Keratinocyte (primary cell): ENCODE measurements at regions not wholly inside any gene's neighbourhood (a gene's known extent, or its start where the extent isn't known, plus 50 kb on each side); places are given as distances from the start of the nearest gene placed in this dataset.

Source experiments
- DNase-seq: peaks from one replicate; pipeline ENCODE4 v3.0.0-alpha.2; 2011; ENCODE audit warnings: low read depth, missing footprints, low spot score
- FAIRE-seq: peaks from 2 replicates; lab custom pipeline; 2011; peaks lifted over from hg19 to GRCh38; lab: Jason Lieb, UNC
- H2AFZ ChIP-seq: 2 replicates; pipeline ENCODE4 v1.6.0; 2012; ENCODE audit warnings: low read length, control low read depth, inconsistent platforms; ENCODE audit not compliant: control insufficient read depth
- H3K27ac ChIP-seq: 2 replicates; pipeline ENCODE4 v1.5.1; 2011; ENCODE audit warnings: low read length; ENCODE audit not compliant: control insufficient read depth, insufficient read depth
- H3K27me3 ChIP-seq: 3 replicates; pipeline ENCODE4 v1.6.0; 2011; ENCODE audit warnings: low read length; ENCODE audit not compliant: control insufficient read depth, insufficient read depth; ENCODE audit errors: extremely low read depth
- H3K36me3 ChIP-seq, 2 experiments: 2 replicates in 1 of 2; 3 replicates in 1 of 2; pipeline ENCODE4 v1.5.1; 2011; ENCODE audit warnings: low read length in 2 of 2, mild to moderate bottlenecking in 1 of 2; ENCODE audit not compliant: control insufficient read depth in 2 of 2, insufficient read depth in 2 of 2; ENCODE audit errors: extremely low read depth in 1 of 2
- H3K4me1 ChIP-seq: 3 replicates; pipeline ENCODE4 v1.5.1; 2011; ENCODE audit warnings: low read length; ENCODE audit not compliant: control insufficient read depth, insufficient read depth; ENCODE audit errors: extremely low read depth
- H3K4me2 ChIP-seq: 3 replicates; pipeline ENCODE4 v1.6.0; 2011; ENCODE audit warnings: low read depth, low read length; ENCODE audit not compliant: control insufficient read depth, insufficient read depth; ENCODE audit errors: extremely low read depth
- H3K4me3 ChIP-seq, 3 experiments: fragments of 200-600 bp in 1 of 3; sonication (generic) in 1 of 3; 2 replicates in 2 of 3; 3 replicates in 1 of 3; pipeline ENCODE4 v1.5.1; 2011 to 2016; ENCODE audit warnings: low read length in 3 of 3, mild to moderate bottlenecking in 3 of 3, control low read depth in 2 of 3, inconsistent platforms in 1 of 3, low read depth in 1 of 3, mixed read lengths in 1 of 3, mixed run types in 1 of 3, moderate library complexity in 1 of 3; ENCODE audit not compliant: control insufficient read depth in 2 of 3, insufficient read depth in 2 of 3; ENCODE audit errors: extremely low read depth in 1 of 3
- H3K79me2 ChIP-seq: 2 replicates; pipeline ENCODE4 v1.6.0; 2012; ENCODE audit warnings: low read length; ENCODE audit not compliant: control insufficient read depth, insufficient read depth
- H3K9ac ChIP-seq: 3 replicates; pipeline ENCODE4 v1.6.0; 2011; ENCODE audit warnings: low read length; ENCODE audit not compliant: control insufficient read depth, insufficient read depth; ENCODE audit errors: extremely low read depth
- H3K9me1 ChIP-seq: 3 replicates; pipeline ENCODE4 v1.6.0; 2011; ENCODE audit warnings: low read length; ENCODE audit not compliant: control insufficient read depth, insufficient read depth; ENCODE audit errors: extremely low read depth
- H3K9me3 ChIP-seq: 2 replicates; pipeline ENCODE4 v1.5.1; 2012; ENCODE audit warnings: low read depth, low read length; ENCODE audit not compliant: control insufficient read depth
- H4K20me1 ChIP-seq: 3 replicates; pipeline ENCODE4 v1.6.0; 2011; ENCODE audit warnings: low read length; ENCODE audit not compliant: control insufficient read depth, insufficient read depth; ENCODE audit errors: extremely low read depth
- CTCF ChIP-seq, 3 experiments: IDR thresholded peaks in 1 of 3; conservative IDR thresholded peaks in 1 of 3; optimal IDR thresholded peaks in 1 of 3; 2 replicates in 2 of 3; 3 replicates in 1 of 3; pipeline versions ENCODE3 to v1.5.1; 2011; ENCODE audit warnings: low read length in 3 of 3, mild to moderate bottlenecking in 3 of 3, moderate library complexity in 2 of 3, control low read depth in 1 of 3, inconsistent platforms in 1 of 3; ENCODE audit not compliant: insufficient read depth in 2 of 3; ENCODE audit errors: extremely low read depth in 1 of 3
- EZH2 ChIP-seq: IDR thresholded peaks from one replicate; pipeline ENCODE4 v1.6.1; 2012; ENCODE audit warnings: inconsistent platforms, mild to moderate bottlenecking, low read length, moderate library complexity
- dilution Hi-C: fragments of 300-500 bp; cut with MboI; formaldehyde crosslinking; loops from one replicate; pipeline ENCODE4 v1.7.0; 2020; ENCODE audit warnings: low sequenced_read_pairs; ENCODE audit not compliant: extremely low pct_ligation_motif_present

DNA sequence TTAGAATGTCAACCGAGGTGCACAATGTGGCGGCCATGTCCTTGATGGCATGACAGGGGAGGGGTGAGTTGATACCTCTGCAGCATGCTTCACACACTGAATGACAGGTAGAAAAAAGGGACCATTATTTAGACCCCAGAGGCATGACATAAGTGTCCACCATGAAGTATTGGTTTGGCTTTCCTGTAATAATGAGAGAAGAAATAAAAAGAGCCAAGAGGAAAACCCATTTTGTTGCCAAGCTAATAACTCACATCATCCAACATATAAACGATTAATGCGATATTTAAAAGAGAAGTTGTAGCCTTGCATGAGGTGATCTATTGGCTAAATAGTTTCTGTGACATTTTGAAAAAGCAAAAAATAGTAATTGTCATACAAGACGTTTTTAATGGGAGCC, 343.4 kb downstream of the LRIG3 start:
- DNase-seq = no peak
- no peak overlapping the region for H3K4me2 ChIP-seq
- H3K4me1 ChIP-seq = no peaks in the 10 kb centered on the region
- H3K9me1 ChIP-seq = no peaks in the 10 kb centered on the region
- no peak overlapping the region for H3K9ac ChIP-seq
- H3K27me3 ChIP-seq = no peaks in the 10 kb centered on the region
- TF ChIP-seq CTCF (optimal IDR thresholded peaks at IDR 0.05 in 1 of 3, IDR thresholded peaks at IDR 0.05 in 1 of 3, conservative IDR thresholded peaks at IDR 0.05 in 1 of 3; ENCODE audit: extremely low read depth in 1 of 3, insufficient read depth in 2 of 3, low read length in 3 of 3) = no peak
- TF ChIP-seq EZH2 = no peak
- H3K36me3 ChIP-seq = no peaks in the 10 kb centered on the region
- dilution Hi-C loops = no loop called here
- no peak overlapping the region for H2AFZ ChIP-seq
- H3K27ac ChIP-seq = no peak overlapping the region
- H4K20me1 ChIP-seq = no peaks in the 10 kb centered on the region
- no peaks in the 10 kb centered on the region for H3K79me2 ChIP-seq
- no peak overlapping the region for H3K4me3 ChIP-seq
- FAIRE-seq = no peak
- no peaks in the 10 kb centered on the region for H3K9me3 ChIP-seq

DNA sequence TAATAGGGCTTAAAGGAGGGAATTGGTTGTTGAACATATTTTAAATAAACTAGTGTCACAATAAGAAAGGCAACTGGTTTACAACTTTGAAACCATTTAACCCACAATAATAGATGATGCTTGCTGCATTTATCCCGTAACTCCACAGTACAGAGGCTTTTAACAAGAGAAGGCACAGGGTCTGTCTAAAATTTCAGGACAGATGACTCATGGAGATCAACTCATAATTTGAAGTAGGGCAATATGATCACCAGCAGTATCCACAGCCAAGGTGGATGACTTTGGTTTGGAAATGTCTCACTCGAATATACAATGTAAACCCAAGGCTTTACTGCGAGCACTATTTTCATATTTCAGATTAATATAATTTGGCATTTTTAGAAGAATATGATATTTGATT, 340.2 kb downstream of the LRIG3 start:
- H3K4me3 ChIP-seq = no peak overlapping the region
- no peak overlapping the region for H3K27ac ChIP-seq
- no peaks in the 10 kb centered on the region for H3K36me3 ChIP-seq
- dilution Hi-C loops = no loop called here
- H3K9me1 ChIP-seq = no peaks in the 10 kb centered on the region
- no peaks in the 10 kb centered on the region for H3K4me1 ChIP-seq
- no peak overlapping the region for H2AFZ ChIP-seq
- TF ChIP-seq CTCF (optimal IDR thresholded peaks at IDR 0.05 in 1 of 3, IDR thresholded peaks at IDR 0.05 in 1 of 3, conservative IDR thresholded peaks at IDR 0.05 in 1 of 3; ENCODE audit: extremely low read depth in 1 of 3, insufficient read depth in 2 of 3, low read length in 3 of 3) = no peak
- TF ChIP-seq EZH2 = no peak
- no peaks in the 10 kb centered on the region for H3K27me3 ChIP-seq
- no peak overlapping the region for H3K9ac ChIP-seq
- no peaks in the 10 kb centered on the region for H4K20me1 ChIP-seq
- DNase-seq = no peak
- no peaks in the 10 kb centered on the region for H3K79me2 ChIP-seq
- no peaks in the 10 kb centered on the region for H3K9me3 ChIP-seq
- no peak for FAIRE-seq
- no peak overlapping the region for H3K4me2 ChIP-seq
